HuH-7.5 (cell line): ENCODE measurements at regions not wholly inside any gene's neighbourhood (a gene's known extent, or its start where the extent isn't known, plus 50 kb on each side); places are given as distances from the start of the nearest gene placed in this dataset.

Experiments used
- DNase-seq: peaks from one replicate; pipeline ENCODE4 v3.0.0; 2011; ENCODE audit warnings: low spot score

DNA sequence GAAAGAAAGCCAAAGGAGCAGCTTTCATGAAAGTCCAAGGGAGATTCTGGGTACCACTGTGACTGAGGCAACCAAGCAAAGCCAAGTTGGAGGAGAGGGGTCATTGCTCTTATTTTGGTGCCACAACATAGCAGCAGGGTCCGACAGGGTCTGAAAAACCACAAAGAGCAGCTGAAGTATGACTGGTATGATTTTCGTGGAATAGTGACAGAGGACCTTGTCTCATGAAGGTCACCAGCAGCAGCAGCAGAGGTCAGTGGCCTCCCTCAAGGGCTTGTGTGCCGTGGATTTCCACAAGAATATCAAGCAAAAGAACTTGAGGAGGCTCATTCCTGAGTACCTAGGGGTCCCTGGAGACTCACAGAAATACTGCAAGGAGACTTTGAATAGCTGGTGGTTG is 160.9 kb upstream of the SYT6 start:
- DNase-seq, result no peak

DNA sequence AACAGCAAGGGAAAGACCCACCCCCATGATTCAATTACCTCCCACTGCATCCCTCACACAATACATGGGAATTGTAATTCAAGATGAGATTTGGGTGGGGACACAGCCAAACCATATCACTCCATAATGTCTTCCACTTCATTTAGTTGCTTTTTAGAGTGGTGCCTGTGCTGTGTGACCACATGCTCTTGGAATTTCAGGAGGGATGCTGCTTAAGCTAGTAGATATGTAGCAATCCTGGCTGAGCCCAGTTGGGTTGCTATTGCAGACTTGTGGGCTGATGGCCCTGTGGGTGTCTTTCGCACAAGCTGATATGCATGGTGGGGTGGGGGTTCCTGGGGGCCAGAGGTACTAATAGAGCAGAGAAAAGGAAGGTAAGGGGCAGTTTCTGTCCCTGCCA is 160.4 kb upstream of the SYT6 start:
- DNase-seq, result no peak

DNA sequence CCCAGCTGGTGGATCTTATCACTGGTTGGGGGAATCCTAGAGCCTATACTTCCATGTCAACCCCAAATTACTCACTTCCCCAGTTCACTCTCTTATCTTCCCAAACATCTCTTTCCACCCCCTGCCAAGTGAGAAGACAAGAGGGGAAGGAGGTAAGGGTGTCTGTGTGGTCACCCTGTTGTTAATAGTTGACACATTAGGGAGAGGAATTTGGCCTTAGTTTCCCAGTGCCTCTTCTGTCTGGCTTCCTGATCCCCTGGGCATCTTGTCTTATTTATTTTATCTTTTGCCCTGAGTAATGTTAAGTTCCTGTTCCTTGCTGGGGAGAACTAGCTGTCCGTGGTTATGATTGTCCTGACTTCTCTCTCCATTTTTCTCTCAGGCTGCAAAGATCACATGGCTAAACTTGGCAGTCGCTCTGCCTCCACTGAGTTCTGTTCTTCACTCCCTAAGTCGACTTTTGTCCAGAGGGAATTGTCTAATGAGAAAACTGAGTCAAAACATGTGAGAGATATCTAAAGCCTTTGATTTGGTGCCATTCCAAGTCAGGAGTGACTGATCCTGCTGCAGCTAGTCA is 157.1 kb upstream of the SYT6 start:
- no peak for DNase-seq

DNA sequence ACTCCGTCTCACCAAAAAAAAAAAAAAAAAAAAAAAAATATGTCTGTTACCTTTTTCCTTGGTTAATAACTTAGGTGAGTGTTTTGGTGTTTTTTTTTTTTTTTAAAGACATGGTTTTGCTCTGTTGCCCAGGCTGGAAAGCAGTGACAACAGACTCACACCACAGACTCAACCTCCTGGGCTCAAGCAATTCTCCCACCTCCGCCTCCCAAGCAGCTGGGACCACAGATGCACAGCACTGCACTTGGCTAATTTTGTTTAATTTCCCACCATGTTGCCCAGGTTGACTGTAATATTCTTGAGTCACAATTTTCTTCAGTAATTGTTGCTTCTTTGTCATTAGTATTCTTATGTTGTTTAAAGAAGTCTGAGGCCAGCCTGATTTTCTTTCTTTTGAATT is 149.2 kb upstream of the SYT6 start:
- no peak for DNase-seq

DNA sequence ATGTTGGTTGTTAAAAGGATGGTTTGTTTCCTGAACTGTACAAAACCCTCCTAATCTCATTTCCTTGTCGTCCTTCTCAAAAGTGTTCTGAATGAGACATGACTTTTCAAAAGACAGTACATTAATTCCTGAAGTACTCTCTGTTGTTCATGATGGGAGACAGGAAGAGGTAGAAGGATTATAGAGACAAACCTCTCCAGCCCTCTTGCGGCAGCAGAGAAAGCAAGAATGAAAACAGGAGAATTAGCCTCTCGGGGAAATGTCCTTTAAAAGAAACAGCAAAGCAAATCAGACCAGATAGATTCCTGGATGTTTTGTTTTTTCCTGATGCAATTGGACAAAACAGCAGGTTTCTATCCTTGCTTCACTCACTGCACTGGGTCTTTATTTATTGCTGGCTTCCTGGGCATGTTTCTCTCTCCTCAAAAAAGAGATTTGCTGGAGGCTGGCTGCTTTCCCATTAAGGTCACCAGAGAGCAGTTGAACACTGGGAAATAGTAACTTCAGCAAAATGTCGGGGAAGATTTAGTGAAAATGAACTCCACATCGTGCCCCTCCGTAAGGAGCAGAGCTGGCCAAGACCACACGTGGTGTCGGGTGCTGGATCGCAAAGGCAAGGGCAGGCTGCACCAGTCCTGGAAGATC is 145.8 kb upstream of the SYT6 start:
- DNase-seq, result no peak

DNA sequence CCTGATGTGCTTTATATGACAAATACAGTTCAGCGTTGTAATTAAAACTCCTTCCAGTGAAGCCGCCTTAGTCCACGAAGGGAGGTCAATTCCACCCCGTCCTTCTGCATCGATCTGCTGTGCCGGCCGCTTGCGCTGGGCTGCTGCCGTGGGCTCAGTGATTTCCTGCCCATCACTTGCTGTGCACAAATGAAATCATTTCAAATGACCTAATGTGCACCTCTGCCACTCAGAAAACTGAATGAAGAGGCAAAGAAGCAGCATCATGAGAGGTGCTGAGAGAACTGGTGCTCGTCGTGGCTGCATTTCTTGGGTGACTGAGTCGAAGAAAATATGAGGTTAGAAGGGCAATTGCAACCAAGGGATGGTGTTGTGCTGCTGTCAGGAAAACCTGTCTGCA is 144.3 kb upstream of the SYT6 start:
- DNase-seq, result no peak

DNA sequence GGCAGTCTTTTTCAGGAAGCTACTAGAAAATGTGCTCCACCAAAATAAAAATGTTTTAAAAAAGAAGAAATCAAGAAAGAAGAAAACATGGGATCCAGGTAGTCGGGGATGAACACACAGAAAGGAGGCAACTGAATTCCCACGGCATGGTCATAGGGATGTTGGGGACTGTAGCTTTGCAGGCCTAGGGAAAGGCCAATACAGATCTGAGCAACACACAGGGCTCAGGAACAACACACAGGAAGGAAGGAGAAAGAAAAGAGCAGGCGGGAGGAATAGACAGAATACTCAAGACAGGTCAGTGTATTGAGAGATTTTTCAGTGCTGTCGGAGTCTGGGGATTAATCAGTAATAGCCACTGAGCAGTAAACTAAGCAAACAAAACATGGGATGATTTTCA is 142.7 kb upstream of the SYT6 start:
- no peak for DNase-seq

DNA sequence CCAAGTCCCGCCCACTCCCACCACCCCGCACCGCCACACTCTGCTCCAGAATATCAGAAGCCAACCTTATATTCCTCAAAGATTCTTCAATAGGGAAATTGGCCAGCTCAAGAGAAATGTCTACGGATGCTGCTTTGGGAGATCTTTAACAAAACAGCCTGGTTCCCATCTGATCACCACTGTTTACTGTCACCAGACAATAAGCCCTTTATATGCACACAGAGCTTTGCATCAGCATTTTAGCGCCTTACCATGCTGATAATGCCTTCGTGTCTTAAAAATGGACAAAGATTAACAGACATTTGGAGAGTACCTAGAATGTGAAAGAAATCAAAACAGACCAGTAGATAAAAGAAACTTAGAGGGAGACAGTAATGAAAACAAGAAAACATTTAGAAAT is 141.7 kb upstream of the SYT6 start:
- DNase-seq, result no peak

DNA sequence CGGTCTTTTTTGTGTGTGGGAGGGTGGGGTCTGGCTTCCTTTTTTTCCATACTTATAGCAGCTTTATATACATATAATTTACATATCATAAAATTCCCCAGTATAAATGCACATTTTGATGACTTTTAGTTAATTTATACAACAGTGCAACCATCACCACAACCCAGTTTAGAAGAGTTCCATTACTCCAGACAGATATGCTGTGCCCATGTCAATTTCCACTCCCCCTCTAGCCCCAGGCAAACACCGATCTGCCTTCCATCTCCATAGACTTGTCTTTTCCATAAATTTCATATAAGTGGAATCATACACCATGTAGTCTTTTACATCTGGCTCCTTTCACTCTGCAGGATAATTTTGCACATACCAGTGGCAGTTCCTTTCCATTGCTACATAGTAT is 139.2 kb upstream of the SYT6 start:
- no peak for DNase-seq

DNA sequence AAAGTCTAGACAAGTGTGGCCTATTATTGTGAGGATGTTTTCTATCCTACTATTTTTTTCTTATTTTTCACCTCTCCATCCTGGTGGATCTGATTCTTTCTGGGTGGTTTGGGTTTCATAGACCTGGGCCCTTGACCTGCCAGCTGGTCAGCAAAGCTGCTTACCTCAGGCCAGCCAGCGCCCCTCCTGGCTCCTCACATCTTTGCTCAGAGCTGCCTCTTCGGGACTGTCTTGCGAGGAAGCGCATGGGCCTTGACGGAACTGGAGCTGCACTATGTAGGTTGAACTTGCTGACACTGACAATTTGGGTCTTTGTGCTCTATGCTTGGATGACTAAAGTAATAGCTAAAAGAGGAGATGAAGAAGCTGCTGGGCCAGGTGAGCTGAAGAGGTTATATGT is 138.5 kb upstream of the SYT6 start:
- no peak for DNase-seq

DNA sequence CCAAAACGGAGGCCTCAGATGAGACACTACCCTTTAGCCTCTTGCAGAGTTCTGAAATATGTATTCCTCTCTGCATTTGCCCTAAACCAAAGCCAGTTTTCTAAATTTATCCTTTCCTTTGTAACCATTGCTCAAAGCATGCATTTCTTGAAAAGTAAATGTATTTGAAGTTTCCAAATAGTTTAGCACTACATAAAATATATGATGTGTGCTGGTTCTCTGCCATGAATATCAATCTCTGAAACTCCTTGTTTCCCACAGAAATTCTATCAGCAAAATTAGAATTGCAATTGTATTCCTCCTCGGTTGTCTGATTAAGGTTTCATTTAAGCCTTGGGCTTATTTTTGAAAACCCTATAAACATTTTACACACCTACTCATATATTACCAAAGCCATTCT is 137.1 kb upstream of the SYT6 start:
- no peak for DNase-seq

DNA sequence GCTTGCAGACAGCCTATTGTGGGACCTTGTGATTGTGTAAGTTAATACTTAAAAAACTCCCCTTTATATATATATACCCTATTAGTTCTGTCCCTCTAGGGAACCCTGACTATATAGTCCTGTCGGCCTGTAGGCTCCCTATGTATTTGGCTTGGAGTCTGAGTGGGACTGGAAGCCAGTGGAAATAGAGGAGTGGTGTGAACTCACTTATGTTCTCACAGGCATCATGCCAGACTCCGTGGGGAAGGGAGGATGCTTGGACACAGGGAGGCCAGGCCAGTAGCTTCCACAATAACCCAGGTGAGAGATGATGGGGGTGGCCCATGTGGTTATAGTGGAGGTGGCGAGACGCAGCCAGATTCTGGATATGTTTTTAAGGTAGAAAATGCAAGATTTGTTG is 136.7 kb upstream of the SYT6 start:
- DNase-seq, result no peak

DNA sequence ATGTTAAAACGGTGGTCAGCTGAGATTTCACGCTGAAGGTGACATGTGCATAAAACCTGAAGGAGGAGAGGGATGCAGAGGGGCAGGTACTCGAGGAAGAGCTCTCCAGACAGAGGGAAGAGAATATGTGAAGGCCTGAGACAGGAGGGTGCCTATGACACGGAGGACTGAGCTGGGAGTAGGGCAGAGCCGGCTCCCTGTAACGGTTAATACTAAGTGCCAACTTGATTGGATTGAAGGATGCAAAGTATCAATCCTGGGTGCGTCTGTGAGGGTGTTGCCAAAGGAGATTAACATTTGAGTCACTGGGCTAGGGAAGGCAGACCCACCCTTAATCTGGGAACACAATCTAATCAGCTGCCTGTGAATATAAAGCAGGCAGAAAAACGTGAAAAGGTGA is 136.2 kb upstream of the SYT6 start:
- no peak for DNase-seq

DNA sequence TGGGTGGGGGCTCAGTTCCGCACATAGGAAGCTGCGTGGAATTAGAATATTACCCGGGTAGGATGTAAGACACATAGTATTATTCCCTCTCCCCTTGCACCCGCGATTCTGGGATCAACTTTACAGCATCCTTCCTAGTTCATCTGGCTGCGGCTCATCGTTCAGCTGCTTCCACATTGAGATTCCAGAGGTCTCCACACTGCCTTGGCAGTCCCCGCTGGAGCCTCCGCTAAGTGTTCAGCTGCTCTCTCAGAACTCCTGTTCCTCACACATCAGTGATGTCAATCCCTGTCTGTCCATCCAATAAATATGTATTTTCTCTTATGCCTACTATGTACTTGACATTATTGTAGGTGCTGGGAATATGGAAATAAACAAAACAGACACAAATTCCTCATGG is 135.6 kb upstream of the SYT6 start:
- DNase-seq, result no peak

DNA sequence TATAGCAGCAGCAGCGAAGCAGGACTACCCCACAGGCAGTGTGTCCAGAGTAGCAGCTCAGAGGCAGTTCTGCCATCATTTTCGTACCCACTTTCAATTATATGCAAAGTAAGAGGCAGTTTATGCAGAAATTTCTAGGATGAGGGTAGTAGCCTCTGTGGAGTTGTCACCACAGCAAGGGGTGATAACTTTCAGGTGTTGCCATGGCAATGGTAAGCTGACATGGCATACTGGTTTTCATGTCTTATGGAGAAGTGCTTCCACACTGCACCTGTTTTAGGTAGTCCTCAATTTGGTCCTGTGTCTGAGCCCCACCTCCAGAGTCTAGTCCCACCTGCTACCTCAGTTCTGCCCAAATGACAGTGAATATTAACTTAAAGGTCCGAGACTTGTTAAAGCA is 133.3 kb upstream of the SYT6 start:
- no peak for DNase-seq

DNA sequence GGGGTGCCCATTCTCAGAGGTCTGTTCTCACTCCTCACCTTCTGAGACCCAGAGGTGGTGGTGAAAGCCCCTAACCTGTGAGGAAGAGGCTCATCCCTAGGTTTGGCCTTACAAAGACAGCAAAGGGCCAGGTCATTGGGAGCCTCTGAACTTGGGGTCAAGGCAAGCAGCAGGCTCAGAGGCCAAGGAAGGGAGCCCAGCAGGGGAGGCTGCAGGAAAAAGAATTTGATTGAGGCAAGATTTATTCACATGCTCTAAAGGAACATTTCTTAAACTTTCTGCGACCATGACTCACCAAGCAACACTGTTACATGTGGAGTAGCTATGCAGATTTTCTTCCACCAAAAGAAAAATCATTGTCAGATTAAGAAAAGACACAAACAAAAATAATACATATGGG is 132.5 kb upstream of the SYT6 start:
- no peak for DNase-seq

DNA sequence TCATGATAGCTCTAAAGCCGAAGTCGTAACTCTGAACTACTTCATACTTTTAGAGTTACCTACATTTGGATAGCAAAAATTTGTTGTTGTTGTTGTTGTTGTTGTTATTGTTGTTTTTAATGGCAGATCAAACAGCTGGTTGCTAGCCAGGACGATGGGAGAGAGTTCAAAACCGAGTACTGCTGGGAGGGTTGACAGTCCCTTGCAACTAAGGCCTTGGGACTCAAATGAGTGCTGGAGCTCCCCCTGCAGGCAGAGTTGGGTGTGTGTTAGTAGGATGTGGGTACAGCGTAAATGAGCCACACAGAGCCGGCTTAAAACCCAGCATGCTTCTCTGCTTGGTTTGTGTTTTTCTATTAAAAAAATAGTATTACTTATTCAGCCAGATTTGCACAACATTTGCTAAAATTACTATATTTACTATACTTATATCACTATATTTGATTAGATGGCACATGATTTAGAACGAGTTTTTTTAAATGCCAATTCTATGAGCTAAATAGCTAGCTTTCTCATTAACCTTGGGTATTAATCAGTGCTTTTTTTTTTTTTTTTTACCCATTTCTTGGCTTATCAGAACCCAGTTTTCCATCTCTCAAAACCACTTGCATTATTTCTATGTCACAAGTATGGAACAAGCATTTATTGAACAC is 129.2 kb upstream of the SYT6 start:
- DNase-seq, result peak; percentile 84

DNA sequence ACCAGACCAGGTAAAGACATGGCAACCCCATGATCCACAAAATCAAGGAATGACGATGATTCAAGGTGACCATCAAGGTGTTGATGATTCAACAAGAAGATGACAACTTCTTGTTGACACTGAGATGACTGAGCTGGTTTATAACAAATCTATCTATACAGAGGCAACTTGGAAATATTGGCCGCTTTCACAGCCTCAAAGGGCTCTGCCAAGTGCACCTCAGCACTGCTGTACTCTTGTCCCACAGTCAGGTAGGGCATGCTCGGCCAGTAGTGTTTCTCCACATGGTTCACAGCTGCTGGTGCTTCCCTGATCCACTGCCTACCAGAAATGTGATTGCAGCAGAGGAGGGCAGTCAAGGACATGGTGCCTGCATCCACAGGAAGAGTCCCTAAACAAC is 125.2 kb upstream of the SYT6 start:
- DNase-seq, result no peak

DNA sequence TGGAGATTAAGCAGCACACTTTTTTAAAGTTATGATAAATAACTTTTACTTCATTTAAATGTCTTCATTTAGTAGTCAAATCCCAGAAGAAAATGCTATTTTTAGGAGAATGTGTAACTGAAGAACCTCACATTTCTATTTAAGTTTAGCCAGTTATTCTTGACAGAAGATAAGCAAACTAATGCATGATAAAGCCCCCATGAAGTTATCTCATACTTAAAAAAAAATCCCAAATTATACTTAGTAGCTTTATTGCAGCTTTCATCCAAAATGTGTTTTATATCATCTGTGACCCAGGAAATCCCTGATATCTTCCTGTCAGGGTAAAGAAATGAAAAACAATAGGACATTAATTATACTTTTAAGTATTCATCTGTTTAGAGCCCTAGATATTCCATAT is 124.8 kb upstream of the SYT6 start:
- no peak for DNase-seq

DNA sequence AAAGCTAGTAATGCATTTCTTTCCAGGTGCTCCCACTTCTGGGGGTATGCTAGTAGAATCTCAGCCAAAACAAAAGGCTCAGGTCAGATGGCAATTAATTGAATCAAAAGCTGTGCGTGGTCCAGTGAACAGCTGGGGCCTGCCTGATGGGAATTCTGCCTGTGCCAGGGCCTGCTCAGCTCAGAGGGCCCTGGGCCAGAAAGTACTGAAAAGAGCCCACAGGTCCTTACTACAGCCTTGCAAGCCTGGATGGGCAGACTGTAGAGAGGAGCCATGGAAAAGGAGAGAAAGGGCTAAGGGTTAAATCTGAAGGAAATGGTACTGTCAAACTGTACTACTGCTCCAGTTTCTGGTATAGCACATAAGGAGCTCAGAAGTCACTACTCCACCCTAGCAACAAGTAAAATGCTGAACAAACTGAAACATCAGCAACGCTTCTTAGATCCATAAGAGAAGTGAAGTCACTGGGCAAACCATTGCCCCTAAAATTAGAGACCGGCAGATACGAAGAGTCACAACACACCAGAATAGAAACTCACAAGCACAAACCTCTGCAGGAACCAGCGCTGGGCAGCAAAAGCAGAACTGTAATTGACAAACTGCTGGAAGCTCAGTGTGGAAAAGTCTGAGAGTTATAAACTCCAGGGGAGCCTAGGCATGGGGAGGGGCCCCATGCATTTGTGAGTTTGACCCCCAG is 121.1 kb upstream of the SYT6 start:
- no peak for DNase-seq

DNA sequence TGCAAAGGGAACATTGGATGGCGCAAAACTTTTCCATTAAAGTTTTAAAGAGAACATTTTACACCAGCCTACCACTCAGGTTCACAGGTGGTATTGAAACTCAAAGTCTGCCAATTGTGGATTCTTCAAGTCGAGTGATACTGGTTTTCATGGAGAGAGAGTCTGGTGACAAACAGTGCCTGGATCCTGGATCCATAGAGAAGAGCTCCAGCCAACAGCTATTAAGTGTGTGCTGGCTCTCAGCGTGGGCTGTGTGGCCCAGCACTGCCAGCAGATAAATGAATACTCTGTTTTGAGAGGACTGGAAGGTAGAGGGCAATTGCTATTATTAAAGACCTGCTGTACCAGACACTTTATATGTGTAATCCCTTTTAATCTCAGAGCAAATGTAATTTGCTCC is 118.9 kb upstream of the SYT6 start:
- no peak for DNase-seq

DNA sequence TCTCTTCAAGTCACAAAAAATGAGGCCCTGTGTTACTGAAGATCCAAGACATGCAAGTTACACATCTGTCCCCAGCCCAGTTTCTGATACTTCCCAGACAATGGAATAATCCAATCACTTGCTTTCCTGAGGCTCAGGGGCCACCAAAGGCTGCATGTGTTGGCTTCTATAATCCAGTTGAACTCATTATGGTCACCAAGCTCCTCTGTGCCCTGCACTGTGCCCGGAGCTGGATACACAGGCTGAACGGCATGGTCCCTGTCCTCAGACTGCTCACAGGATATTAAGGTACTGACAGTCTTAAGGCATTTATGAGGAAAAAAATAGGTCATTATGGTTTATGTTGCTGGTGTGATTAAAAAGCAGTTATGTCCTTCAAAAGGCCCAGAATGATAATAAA is 117.0 kb upstream of the SYT6 start:
- DNase-seq, result no peak

DNA sequence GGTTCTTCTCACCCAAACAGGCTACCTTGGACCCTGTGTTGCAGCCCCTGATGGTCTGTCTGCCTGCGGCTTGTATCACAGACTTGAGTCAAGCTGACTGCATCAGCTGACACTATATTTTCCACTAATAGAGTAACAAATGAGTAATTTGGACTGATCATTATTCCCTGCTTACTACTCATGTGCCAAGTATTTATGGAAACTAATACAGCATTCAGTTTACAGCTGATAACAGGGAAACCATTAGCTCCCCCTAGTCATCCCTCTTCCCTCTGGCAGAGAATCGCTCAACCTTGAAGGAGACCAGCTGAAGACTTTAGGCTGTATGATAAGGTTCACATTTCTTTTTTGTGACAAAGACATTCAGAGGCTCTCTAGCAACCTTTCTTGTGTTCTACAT is 116.6 kb upstream of the SYT6 start:
- DNase-seq, result no peak

DNA sequence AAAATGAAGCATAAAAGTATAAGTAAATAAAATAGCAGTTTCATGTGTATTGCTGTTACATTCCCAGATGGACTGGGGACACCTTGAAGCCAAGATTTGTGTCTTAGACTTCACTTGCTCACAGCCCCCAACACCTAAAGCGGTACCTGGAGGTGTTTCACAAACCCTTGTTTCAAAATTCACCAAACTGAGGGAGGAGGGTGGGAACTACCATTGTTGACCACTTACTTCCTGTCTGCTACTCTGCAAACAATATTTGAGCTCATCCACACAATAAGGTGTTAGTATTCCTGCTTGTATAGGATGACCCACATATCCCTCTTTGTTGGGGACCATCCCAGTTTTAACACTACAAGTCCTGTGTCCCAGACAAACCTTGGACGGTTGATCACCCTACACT is 115.9 kb upstream of the SYT6 start:
- DNase-seq, result no peak
